Thyroid gland (tissue), 4 donors: ENCODE measurements at regions not wholly inside any gene's neighbourhood (a gene's known extent, or its start where the extent isn't known, plus 50 kb on each side); places are given as distances from the start of the nearest gene placed in this dataset.

Source experiments
- POLR2A ChIP-seq, 2 donors: fragments of 450-650 bp; IDR thresholded peaks; one replicate each; pipeline ENCODE4 v1.6.1; 2017; ENCODE audit warnings: antibody characterized with exemption in 2 of 2, mild to moderate bottlenecking in 2 of 2, moderate library complexity in 1 of 2
- TF ChIP-seq, protein P1 (sequence below), 6 experiments: fragments of 200-600 bp in 3 of 6; fragments of 450-650 bp in 3 of 6; sonication (generic) in 3 of 6; IDR thresholded peaks; one replicate each; pipeline ENCODE4 v1.5.1; 2016 to 2019; ENCODE audit warnings: antibody characterized with exemption in 6 of 6, mild to moderate bottlenecking in 2 of 6, inconsistent platforms in 1 of 6, moderate library complexity in 1 of 6

GRCh38 chr12:5308996-5309395, 122.9 kb upstream of the NTF3 start:
- TF ChIP-seq, protein P1, sequence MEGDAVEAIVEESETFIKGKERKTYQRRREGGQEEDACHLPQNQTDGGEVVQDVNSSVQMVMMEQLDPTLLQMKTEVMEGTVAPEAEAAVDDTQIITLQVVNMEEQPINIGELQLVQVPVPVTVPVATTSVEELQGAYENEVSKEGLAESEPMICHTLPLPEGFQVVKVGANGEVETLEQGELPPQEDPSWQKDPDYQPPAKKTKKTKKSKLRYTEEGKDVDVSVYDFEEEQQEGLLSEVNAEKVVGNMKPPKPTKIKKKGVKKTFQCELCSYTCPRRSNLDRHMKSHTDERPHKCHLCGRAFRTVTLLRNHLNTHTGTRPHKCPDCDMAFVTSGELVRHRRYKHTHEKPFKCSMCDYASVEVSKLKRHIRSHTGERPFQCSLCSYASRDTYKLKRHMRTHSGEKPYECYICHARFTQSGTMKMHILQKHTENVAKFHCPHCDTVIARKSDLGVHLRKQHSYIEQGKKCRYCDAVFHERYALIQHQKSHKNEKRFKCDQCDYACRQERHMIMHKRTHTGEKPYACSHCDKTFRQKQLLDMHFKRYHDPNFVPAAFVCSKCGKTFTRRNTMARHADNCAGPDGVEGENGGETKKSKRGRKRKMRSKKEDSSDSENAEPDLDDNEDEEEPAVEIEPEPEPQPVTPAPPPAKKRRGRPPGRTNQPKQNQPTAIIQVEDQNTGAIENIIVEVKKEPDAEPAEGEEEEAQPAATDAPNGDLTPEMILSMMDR (IDR thresholded peaks at IDR 0.05) = no peak
- TF ChIP-seq POLR2A (IDR thresholded peaks at IDR 0.05) = no peak
